ENCODE measurements at regions not wholly inside any gene's neighbourhood (a gene's known extent, or its start where the extent isn't known, plus 50 kb on each side); places are given as distances from the start of the nearest gene placed in this dataset.

GRCh38 chr5:121758615-121759014, 93.1 kb upstream of the FTMT start:
- H3K4me3 ChIP-seq (ENCODE audit: low read depth, low read length): no peak overlapping the region
- DNase-seq (ENCODE audit: low read depth): no peak
- in situ Hi-C loops (cut with HindIII; ENCODE audit: low sequenced_read_pairs): no loop called here
- no peak for TF ChIP-seq CTCF (IDR thresholded peaks at IDR 0.05; ENCODE audit: low read depth, low read length, missing control alignments)

- H3K4me3 ChIP-seq (ENCODE audit: low read depth, low read length): no peak overlapping the region
- DNase-seq (ENCODE audit: low read depth): no peak
- no peak for TF ChIP-seq CTCF (IDR thresholded peaks at IDR 0.05; ENCODE audit: low read depth, low read length, missing control alignments)
- in situ Hi-C loops (cut with HindIII; ENCODE audit: low sequenced_read_pairs): no loop called here
These were observed 89.3 kb upstream of the FTMT start for GRCh38 chr5:121762426-121762825.

DNA sequence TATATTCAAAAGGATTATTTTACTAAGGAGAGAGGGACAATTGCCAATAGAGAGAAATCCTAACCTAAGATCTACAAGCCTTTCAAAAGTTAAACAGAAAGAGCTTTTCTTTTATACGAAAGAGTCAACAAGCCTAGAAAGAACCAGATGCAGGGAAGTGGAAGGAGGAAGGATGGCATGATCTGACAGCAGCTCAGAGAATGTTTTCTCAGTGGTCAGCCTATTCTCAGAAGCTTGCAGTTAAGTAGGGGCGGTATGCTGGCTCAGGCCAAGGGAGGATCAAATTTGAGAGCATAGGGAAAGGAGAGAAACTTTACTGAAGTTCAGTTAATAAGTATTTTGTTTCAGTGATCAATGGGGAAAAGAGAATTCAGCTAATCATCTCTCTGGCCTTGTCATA, 88.0 kb upstream of the FTMT start:
- H3K4me3 ChIP-seq (ENCODE audit: low read depth, low read length): no peak overlapping the region
- no peak for DNase-seq (ENCODE audit: low read depth)
- in situ Hi-C loops (cut with HindIII; ENCODE audit: low sequenced_read_pairs): no loop called here
- TF ChIP-seq CTCF (IDR thresholded peaks at IDR 0.05; ENCODE audit: low read depth, low read length, missing control alignments): no peak

DNA sequence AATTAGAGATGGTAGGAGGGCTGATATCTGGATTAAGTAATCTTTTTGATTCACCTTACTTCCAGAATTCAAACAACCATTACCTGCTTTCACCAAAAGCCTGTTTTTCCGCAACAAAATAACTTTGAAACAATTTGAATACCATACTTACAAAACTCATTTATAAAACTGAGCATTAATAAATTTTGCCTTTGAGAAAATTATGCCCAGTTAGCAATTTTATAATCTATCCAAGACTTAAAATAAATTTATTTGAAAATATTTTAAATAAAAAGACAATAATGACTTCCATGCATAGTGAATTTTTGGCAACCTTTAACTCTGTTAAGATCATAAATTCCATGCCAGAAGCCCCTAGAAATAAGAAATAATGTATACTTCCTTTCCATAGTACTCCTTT, 71.3 kb upstream of the FTMT start:
- no peak for TF ChIP-seq CTCF (IDR thresholded peaks at IDR 0.05; ENCODE audit: low read depth, low read length, missing control alignments)
- DNase-seq (ENCODE audit: low read depth): no peak
- H3K4me3 ChIP-seq (ENCODE audit: low read depth, low read length): no peak overlapping the region
- in situ Hi-C loops (cut with HindIII; ENCODE audit: low sequenced_read_pairs): no loop called here

GRCh38 chr5:121783700-121784099, 68.0 kb upstream of the FTMT start:
- no peak for DNase-seq (ENCODE audit: low read depth)
- H3K4me3 ChIP-seq (ENCODE audit: low read depth, low read length): no peak overlapping the region
- in situ Hi-C loops (cut with HindIII; ENCODE audit: low sequenced_read_pairs): no loop called here
- TF ChIP-seq CTCF (IDR thresholded peaks at IDR 0.05; ENCODE audit: low read depth, low read length, missing control alignments): no peak

DNA sequence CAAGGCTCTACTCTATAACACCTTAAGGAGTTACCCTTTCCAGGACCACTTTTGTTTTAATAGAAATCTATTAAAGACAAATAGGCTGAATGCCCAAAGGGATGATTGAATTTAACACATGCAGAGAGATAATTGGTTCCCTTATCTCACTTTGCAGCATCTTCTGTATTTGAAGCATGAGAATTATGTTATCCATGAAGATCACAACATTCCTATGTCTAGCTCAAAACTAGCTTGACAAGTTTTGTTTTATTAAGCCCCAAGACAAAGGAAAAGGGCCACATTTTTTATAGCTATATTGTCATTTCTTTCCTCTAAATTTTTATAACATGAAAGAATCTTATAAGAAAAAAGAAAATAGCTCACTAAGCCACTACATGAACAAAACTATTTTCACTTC, 57.9 kb upstream of the FTMT start:
- in situ Hi-C loops (cut with HindIII; ENCODE audit: low sequenced_read_pairs): no loop called here
- TF ChIP-seq CTCF (IDR thresholded peaks at IDR 0.05; ENCODE audit: low read depth, low read length, missing control alignments): no peak
- no peak for DNase-seq (ENCODE audit: low read depth)
- no peak overlapping the region for H3K4me3 ChIP-seq (ENCODE audit: low read depth, low read length)

DNA sequence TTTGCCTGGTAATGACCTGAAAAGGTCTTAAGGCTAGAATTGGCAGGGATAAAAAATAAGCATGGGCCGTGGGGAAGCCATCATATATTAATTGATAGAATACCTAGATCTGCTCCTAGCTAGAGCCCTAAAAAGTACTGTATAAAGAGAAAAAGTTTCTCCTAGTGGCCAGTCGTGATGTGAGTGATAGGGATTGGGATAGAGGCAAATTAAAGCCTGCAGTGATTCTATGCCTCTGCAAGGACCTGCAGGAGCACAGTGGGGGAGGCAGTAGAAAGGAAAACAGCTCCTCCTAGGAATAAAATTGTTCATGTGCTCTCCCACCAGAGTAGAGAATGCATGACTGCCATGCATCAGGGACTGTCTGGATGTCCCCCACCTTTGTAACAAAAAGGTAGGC, 56.2 kb upstream of the FTMT start:
- no peak for TF ChIP-seq CTCF (IDR thresholded peaks at IDR 0.05; ENCODE audit: low read depth, low read length, missing control alignments)
- DNase-seq (ENCODE audit: low read depth): no peak
- in situ Hi-C loops (cut with HindIII; ENCODE audit: low sequenced_read_pairs): no loop called here
- H3K4me3 ChIP-seq (ENCODE audit: low read depth, low read length): no peak overlapping the region
